ENCODE measurements at regions not wholly inside any gene's neighbourhood (a gene's known extent, or its start where the extent isn't known, plus 50 kb on each side); places are given as distances from the start of the nearest gene placed in this dataset.

- H3K27me3 Mint-ChIP-seq, result peaks cover 2 to 45% (median 16%) of the 10 kb centered on the region in 5 donors
- H3K4me1 Mint-ChIP-seq, result peaks cover 2 to 5% (median 4%) of the 10 kb centered on the region in 4 donors
- H3K9me3 Mint-ChIP-seq, result no peaks in the 10 kb centered on the region
- no peak for DNase-seq
- no peaks in the 10 kb centered on the region for H3K36me3 Mint-ChIP-seq
- no peak overlapping the region for H3K27ac Mint-ChIP-seq
- POLR2A ChIA-PET, result no interaction called here
- no peak overlapping the region for H3K4me3 Mint-ChIP-seq
- ATAC-seq, result no peak
Measured at GRCh38 chr11:134532131-134532920, 120.3 kb upstream of the B3GAT1 start.

- POLR2A ChIA-PET, result no interaction called here
- no peak for ATAC-seq
- H3K27me3 Mint-ChIP-seq, result peaks cover 2 to 41% (median 16%) of the 10 kb centered on the region in 5 donors
- H3K4me3 Mint-ChIP-seq, result no peak overlapping the region
- H3K9me3 Mint-ChIP-seq, result no peaks in the 10 kb centered on the region
- peak in 2 of 10 donors; percentile 6 to 45 for DNase-seq
- peaks cover 0 to 3% (median 2%) of the 10 kb centered on the region in 4 donors for H3K4me1 Mint-ChIP-seq
- no peaks in the 10 kb centered on the region for H3K36me3 Mint-ChIP-seq
- no peak overlapping the region for H3K27ac Mint-ChIP-seq
Measured at GRCh38 chr11:134531327-134532130, 119.5 kb upstream of the B3GAT1 start.

GRCh38 chr11:134530636-134531326 is 118.7 kb upstream of the B3GAT1 start:
- H3K27me3 Mint-ChIP-seq, result peaks cover 2 to 36% (median 12%) of the 10 kb centered on the region in 5 donors
- no peak overlapping the region for H3K27ac Mint-ChIP-seq
- ATAC-seq, result no peak
- H3K36me3 Mint-ChIP-seq, result no peaks in the 10 kb centered on the region
- peak in 2 of 10 donors; percentile 10 to 13 for DNase-seq
- POLR2A ChIA-PET, result no interaction called here
- no peaks in the 10 kb centered on the region for H3K9me3 Mint-ChIP-seq
- peaks cover 0 to 3% (median 0%) of the 10 kb centered on the region in 4 donors for H3K4me1 Mint-ChIP-seq
- H3K4me3 Mint-ChIP-seq, result no peak overlapping the region

GRCh38 chr11:134529212-134530096 is 117.4 kb upstream of the B3GAT1 start:
- Mint-ChIP-seq H3K27ac (no peak overlapping the region), H3K4me3 (no peak overlapping the region), H3K27me3 (peaks cover 2 to 23% (median 3%) of the 10 kb centered on the region in 5 donors), H3K36me3 (no peaks in the 10 kb centered on the region), H3K9me3 (peaks cover 0 to 2% (median 0%) of the 10 kb centered on the region in 9 donors), H3K4me1 (peaks cover 0 to 1% (median 0%) of the 10 kb centered on the region in 4 donors)
- DNase-seq (peak in 2 of 10 donors; percentile 15 to 56), ATAC-seq (no peak)
- POLR2A ChIA-PET, result no interaction called here

GRCh38 chr11:134528453-134528852 is 116.4 kb upstream of the B3GAT1 start:
- no peak overlapping the region for H3K4me3 Mint-ChIP-seq
- POLR2A ChIA-PET, result no interaction called here
- H3K36me3 Mint-ChIP-seq, result no peaks in the 10 kb centered on the region
- no peak for ATAC-seq
- peak in 2 of 10 donors; percentile 9 to 52 for DNase-seq
- H3K27me3 Mint-ChIP-seq, result peaks cover 0 to 15% (median 2%) of the 10 kb centered on the region in 5 donors
- peaks cover 0 to 4% (median 0%) of the 10 kb centered on the region in 9 donors for H3K9me3 Mint-ChIP-seq
- H3K4me1 Mint-ChIP-seq, result peaks cover 0 to 1% (median 0%) of the 10 kb centered on the region in 4 donors
- no peak overlapping the region for H3K27ac Mint-ChIP-seq

GRCh38 chr11:134527382-134528243 is 115.6 kb upstream of the B3GAT1 start:
- Mint-ChIP-seq H3K4me3 (no peak overlapping the region), H3K4me1 (peaks cover 0 to 4% (median 0%) of the 10 kb centered on the region in 4 donors), H3K27me3 (peaks cover 0 to 16% (median 2%) of the 10 kb centered on the region in 5 donors), H3K9me3 (peaks cover 0 to 4% (median 0%) of the 10 kb centered on the region in 9 donors), H3K27ac (no peak overlapping the region), H3K36me3 (no peaks in the 10 kb centered on the region)
- ATAC-seq (no peak), DNase-seq (peak in 2 of 10 donors; percentile 10 to 45)
- POLR2A ChIA-PET, result no interaction called here

GRCh38 chr11:134524896-134525845 is 113.1 kb upstream of the B3GAT1 start:
- POLR2A ChIA-PET, result no interaction called here
- no peaks in the 10 kb centered on the region for H3K36me3 Mint-ChIP-seq
- DNase-seq (peak in 1 of 10 donors; percentile 35), ATAC-seq (no peak)
- peaks cover 0 to 7% (median 0%) of the 10 kb centered on the region in 9 donors for H3K9me3 Mint-ChIP-seq
- no peak overlapping the region for H3K27ac Mint-ChIP-seq
- H3K27me3 Mint-ChIP-seq, result peaks cover 2 to 20% (median 7%) of the 10 kb centered on the region in 5 donors
- H3K4me1 Mint-ChIP-seq, result peaks cover 0 to 4% (median 0%) of the 10 kb centered on the region in 4 donors
- H3K4me3 Mint-ChIP-seq, result no peak overlapping the region

- H3K27ac Mint-ChIP-seq, result no peak overlapping the region
- ATAC-seq, result no peak
Measured at GRCh38 chr11:134524201-134524600, 112.2 kb upstream of the B3GAT1 start.

GRCh38 chr11:134522782-134523570 is 110.9 kb upstream of the B3GAT1 start:
- H3K4me3 Mint-ChIP-seq, result no peak overlapping the region
- POLR2A ChIA-PET, result no interaction called here
- peaks cover 4 to 15% (median 7%) of the 10 kb centered on the region in 5 donors for H3K27me3 Mint-ChIP-seq
- peaks cover 0 to 3% (median 0%) of the 10 kb centered on the region in 4 donors for H3K4me1 Mint-ChIP-seq
- DNase-seq (peak in 1 of 10 donors; percentile 30), ATAC-seq (no peak)
- H3K9me3 Mint-ChIP-seq, result peaks cover 0 to 7% (median 0%) of the 10 kb centered on the region in 9 donors
- H3K36me3 Mint-ChIP-seq, result no peaks in the 10 kb centered on the region
- no peak overlapping the region for H3K27ac Mint-ChIP-seq

More at GRCh38 chr11:134524201-134524600, 112.2 kb upstream of the B3GAT1 start:
- no peak for DNase-seq
- Mint-ChIP-seq H3K27me3 (peaks cover 2 to 20% (median 7%) of the 10 kb centered on the region in 5 donors), H3K9me3 (peaks cover 0 to 7% (median 0%) of the 10 kb centered on the region in 9 donors), H3K4me1 (peaks cover 0 to 3% (median 0%) of the 10 kb centered on the region in 4 donors), H3K4me3 (no peak overlapping the region), H3K36me3 (no peaks in the 10 kb centered on the region)
- POLR2A ChIA-PET, result no interaction called here
